Parathyroid adenoma (tissue), 2 donors: ENCODE measurements at regions not wholly inside any gene's neighbourhood (a gene's known extent, or its start where the extent isn't known, plus 50 kb on each side); places are given as distances from the start of the nearest gene placed in this dataset.
"Not testable (repeated sequence)": the region's sequence is repeated elsewhere in the genome, so short reads cannot be mapped to it uniquely, and the experiment has no call there.

ENCODE experiments used
- H2AFZ ChIP-seq: fragments of 300-600 bp; sonication (generic); one replicate; pipeline ENCODE4 v1.7.0; 2017; ENCODE audit warnings: antibody characterized with exemption, mild to moderate bottlenecking
- H3K27ac ChIP-seq: fragments of 300-600 bp; sonication (generic); one replicate; pipeline ENCODE4 v1.7.0; 2017
- H3K27me3 ChIP-seq: fragments of 300-600 bp; sonication (generic); one replicate; pipeline ENCODE4 v1.7.0; 2017; ENCODE audit warnings: low read length; ENCODE audit not compliant: control insufficient read depth, insufficient read depth
- H3K36me3 ChIP-seq: fragments of 300-600 bp; sonication (generic); one replicate; pipeline ENCODE4 v1.7.0; 2017; ENCODE audit warnings: low read length; ENCODE audit not compliant: control insufficient read depth, insufficient read depth
- H3K4me1 ChIP-seq: fragments of 300-600 bp; sonication (generic); one replicate; pipeline ENCODE4 v1.7.0; 2017; ENCODE audit warnings: control low read depth
- H3K4me2 ChIP-seq: fragments of 300-600 bp; sonication (generic); one replicate; pipeline ENCODE4 v1.7.0; 2017; ENCODE audit warnings: low read length
- H3K4me3 ChIP-seq: fragments of 300-600 bp; sonication (generic); one replicate; pipeline ENCODE4 v1.7.0; 2017; ENCODE audit warnings: low read depth, low read length
- H3K79me2 ChIP-seq: fragments of 300-600 bp; sonication (generic); one replicate; pipeline ENCODE4 v1.7.0; 2017; ENCODE audit warnings: control low read depth
- H3K9ac ChIP-seq: fragments of 300-600 bp; sonication (generic); one replicate; pipeline ENCODE4 v1.7.0; 2017; ENCODE audit warnings: mild to moderate bottlenecking
- H3K9me3 ChIP-seq: fragments of 300-600 bp; sonication (generic); one replicate; pipeline ENCODE4 v1.7.0; 2017; ENCODE audit warnings: low read length; ENCODE audit not compliant: control insufficient read depth
- TF ChIP-seq, protein P1 (sequence below): fragments of 300-600 bp; sonication (generic); IDR thresholded peaks from one replicate; pipeline ENCODE4 v1.7.0; 2017; ENCODE audit warnings: antibody characterized with exemption, mild to moderate bottlenecking
- donor health status: primary hyperparathyroidism.

DNA sequence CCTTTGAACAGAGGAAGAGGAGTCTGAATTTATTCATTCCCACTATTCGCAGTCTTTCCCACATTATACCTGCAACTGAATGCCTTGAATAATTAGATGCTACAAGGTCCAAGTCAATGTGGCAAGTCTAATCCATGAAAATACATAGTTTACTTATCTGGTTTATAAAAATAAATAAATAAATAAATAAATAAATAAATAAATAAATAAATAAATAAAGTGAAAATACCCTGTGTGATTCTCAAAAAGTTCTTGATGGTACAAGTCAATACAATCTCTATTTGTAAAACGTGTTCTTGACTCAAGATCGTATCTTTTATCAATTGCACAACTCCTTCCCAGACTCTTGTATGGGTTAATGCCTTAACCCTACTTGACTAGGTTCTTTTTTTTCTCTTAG lies 417.7 kb downstream of the ZWINT start:
- no peaks in the 10 kb centered on the region for H3K27me3 ChIP-seq
- no peak overlapping the region for H3K27ac ChIP-seq
- no peaks in the 10 kb centered on the region for H3K4me1 ChIP-seq
- no peak overlapping the region for H3K4me2 ChIP-seq
- no peaks in the 10 kb centered on the region for H3K79me2 ChIP-seq
- no peak overlapping the region for H2AFZ ChIP-seq
- H3K36me3 ChIP-seq, result no peaks in the 10 kb centered on the region
- no peaks in the 10 kb centered on the region for H3K9me3 ChIP-seq
- H3K9ac ChIP-seq, result no peak overlapping the region
- H3K4me3 ChIP-seq, result no peak overlapping the region
- TF ChIP-seq, protein P1, sequence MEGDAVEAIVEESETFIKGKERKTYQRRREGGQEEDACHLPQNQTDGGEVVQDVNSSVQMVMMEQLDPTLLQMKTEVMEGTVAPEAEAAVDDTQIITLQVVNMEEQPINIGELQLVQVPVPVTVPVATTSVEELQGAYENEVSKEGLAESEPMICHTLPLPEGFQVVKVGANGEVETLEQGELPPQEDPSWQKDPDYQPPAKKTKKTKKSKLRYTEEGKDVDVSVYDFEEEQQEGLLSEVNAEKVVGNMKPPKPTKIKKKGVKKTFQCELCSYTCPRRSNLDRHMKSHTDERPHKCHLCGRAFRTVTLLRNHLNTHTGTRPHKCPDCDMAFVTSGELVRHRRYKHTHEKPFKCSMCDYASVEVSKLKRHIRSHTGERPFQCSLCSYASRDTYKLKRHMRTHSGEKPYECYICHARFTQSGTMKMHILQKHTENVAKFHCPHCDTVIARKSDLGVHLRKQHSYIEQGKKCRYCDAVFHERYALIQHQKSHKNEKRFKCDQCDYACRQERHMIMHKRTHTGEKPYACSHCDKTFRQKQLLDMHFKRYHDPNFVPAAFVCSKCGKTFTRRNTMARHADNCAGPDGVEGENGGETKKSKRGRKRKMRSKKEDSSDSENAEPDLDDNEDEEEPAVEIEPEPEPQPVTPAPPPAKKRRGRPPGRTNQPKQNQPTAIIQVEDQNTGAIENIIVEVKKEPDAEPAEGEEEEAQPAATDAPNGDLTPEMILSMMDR, result no peak

DNA sequence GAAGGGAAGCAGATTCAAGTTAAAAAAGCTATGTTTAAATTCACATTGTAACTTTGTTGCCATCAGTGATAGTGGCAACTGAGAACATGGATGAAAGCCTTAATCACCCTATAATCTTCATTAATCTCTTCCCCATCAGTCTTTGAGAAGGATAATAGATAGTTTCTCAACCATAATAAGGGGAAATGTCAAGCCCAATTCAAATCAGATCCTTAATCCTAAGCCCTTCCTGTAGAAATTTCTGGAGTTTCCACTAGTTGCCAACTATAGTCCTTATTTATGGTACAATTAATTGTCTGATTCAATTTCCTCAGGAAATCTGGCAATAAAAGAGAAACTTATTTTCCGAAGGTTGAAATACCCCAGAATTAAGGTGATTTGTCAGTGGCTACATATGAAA lies 431.8 kb downstream of the ZWINT start:
- H3K27me3 ChIP-seq, result no peaks in the 10 kb centered on the region
- no peak overlapping the region for H3K9ac ChIP-seq
- H3K4me2 ChIP-seq, result no peak overlapping the region
- no peaks in the 10 kb centered on the region for H3K4me1 ChIP-seq
- H3K36me3 ChIP-seq, result no peaks in the 10 kb centered on the region
- H3K27ac ChIP-seq, result no peak overlapping the region
- TF ChIP-seq, protein P1, result no peak
- no peak overlapping the region for H3K4me3 ChIP-seq
- H3K79me2 ChIP-seq, result no peaks in the 10 kb centered on the region
- H3K9me3 ChIP-seq, result no peaks in the 10 kb centered on the region
- no peak overlapping the region for H2AFZ ChIP-seq

DNA sequence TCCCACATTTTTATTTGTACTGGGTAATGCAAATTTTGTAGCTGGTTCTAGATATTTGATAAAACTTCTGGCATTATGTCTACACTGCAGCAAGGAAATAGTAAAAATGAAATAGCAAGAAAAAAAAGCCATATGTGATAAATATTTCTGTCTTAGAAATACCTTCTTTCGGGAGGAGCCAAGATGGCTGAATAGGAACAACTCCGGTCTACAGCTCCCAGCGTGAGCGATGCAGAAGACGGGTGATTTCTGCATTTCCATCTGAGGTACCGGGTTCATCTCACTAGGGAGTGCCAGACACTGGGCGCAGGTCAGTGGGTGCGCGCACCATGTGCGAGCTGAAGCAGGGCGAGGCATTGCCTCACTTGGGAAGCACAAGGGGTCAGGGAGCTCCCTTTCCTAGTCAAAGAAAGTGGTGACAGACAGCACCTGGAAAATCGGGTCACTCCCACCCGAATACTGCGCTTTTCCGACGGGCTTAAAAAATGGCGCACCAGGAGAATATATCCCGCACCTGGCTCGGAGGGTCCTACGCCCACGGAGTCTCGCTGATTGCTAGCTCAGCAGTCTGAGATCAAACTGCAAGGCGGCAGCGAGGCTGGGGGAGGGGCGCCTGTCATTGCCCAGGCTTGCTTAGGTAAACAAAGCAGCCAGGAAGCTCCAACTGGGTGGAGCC lies 461.4 kb downstream of the ZWINT start:
- H3K4me2 ChIP-seq, H3K79me2 ChIP-seq, H3K36me3 ChIP-seq, H3K4me1 ChIP-seq, H3K27me3 ChIP-seq, H3K27ac ChIP-seq, H3K9ac ChIP-seq, H3K9me3 ChIP-seq, H3K4me3 ChIP-seq, H2AFZ ChIP-seq: not testable (repeated sequence)

DNA sequence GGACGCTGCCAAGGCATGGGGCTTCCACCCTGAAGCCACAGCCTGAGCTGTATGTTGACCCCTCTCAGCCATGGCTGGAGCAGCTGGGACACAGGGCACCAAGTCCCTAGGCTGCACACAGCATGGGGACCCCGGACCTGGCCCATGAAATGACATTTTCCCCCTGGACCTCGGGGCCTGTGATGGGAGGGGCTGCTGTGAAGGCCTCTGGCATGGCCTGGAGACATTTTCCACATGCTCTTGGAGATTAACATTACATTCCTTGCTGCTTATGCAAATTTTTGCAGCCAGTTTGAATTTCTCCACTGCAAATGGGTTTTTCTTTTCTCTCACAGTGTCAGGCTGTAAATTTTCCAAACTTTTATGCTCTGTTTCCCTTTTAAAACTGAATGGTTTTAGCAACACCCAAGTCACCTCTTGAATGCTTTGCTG lies 463.6 kb downstream of the ZWINT start:
- H3K79me2 ChIP-seq, result no peaks in the 10 kb centered on the region
- H3K9me3 ChIP-seq, result no peaks in the 10 kb centered on the region
- H3K9ac ChIP-seq, result no peak overlapping the region
- no peak overlapping the region for H3K4me2 ChIP-seq
- no peak overlapping the region for H2AFZ ChIP-seq
- H3K4me3 ChIP-seq, result no peak overlapping the region
- no peak overlapping the region for H3K27ac ChIP-seq
- no peaks in the 10 kb centered on the region for H3K4me1 ChIP-seq
- TF ChIP-seq, protein P1, result no peak
- H3K27me3 ChIP-seq, result no peaks in the 10 kb centered on the region
- H3K36me3 ChIP-seq, result no peaks in the 10 kb centered on the region

DNA sequence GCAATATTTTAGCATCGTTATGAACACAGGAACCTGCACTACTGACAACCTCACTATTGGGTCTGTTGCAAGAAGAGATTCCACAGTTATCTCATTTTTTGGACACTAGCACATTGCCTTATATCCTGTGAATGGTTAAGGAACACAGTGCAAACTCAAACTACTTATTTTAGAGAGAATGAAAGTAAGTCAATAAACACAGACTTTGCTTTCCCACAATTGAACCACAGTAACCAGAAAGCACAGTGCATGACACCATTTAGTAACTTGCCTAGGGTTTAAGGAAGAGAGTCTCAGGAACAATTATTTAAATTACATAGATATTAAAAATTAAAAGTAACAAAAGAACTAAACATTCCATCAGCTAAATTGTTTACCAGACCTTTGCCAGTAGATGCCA lies 468.8 kb downstream of the ZWINT start:
- no peaks in the 10 kb centered on the region for H3K79me2 ChIP-seq
- H3K4me1 ChIP-seq, result no peaks in the 10 kb centered on the region
- H3K27ac ChIP-seq, result no peak overlapping the region
- H3K36me3 ChIP-seq, result no peaks in the 10 kb centered on the region
- H3K4me2 ChIP-seq, result no peak overlapping the region
- H3K27me3 ChIP-seq, result no peaks in the 10 kb centered on the region
- no peak overlapping the region for H3K9ac ChIP-seq
- no peaks in the 10 kb centered on the region for H3K9me3 ChIP-seq
- TF ChIP-seq, protein P1, result no peak
- H3K4me3 ChIP-seq, result no peak overlapping the region
- no peak overlapping the region for H2AFZ ChIP-seq
